Pancreas (tissue), 10 donors: ENCODE measurements at regions not wholly inside any gene's neighbourhood (a gene's known extent, or its start where the extent isn't known, plus 50 kb on each side); places are given as distances from the start of the nearest gene placed in this dataset.

ENCODE experiments used
- ATAC-seq, 4 donors: fragments of 200-7000 bp; cut with Tn5 transposase; one replicate each; pipeline versions ENCODE4 v1.8.0 to v1.9.1; 2020; ENCODE audit warnings: mild to moderate bottlenecking in 4 of 4, moderate library complexity in 4 of 4
- DNase-seq, 6 donors: peaks; one replicate each; pipeline ENCODE4 v3.0.0-alpha.2; 2020
- FAIRE-seq: peaks from 2 replicates; lab custom pipeline; 2012; peaks lifted over from hg19 to GRCh38; lab: Jason Lieb, UNC
- H3K27ac ChIP-seq, 4 donors: fragments of 200-600 bp; sonication (generic); 1 replicate in 3 of 4; 2 replicates in 1 of 4; pipeline versions ENCODE4 v1.5.0 to v1.8.0; 2020
- H3K27me3 ChIP-seq, 4 donors: fragments of 200-600 bp; one replicate each; pipeline ENCODE4 v1.8.0; 2021
- H3K36me3 ChIP-seq, 3 donors: fragments of 200-600 bp; sonication (generic) in 1 of 3; one replicate each; pipeline versions ENCODE4 v1.5.0 to v1.8.0; 2020 to 2021
- H3K4me1 ChIP-seq, 3 donors: fragments of 200-600 bp; one replicate each; pipeline ENCODE4 v1.8.0; 2021
- H3K4me3 ChIP-seq, 4 donors: fragments of 200-600 bp; sonication (generic) in 2 of 4; one replicate each; pipeline versions ENCODE4 v1.5.0 to v1.8.0; 2020 to 2021
- H3K9me3 ChIP-seq, 4 donors: fragments of 200-600 bp; one replicate each; pipeline ENCODE4 v1.8.0; 2021
- CTCF ChIP-seq, 4 donors: fragments of 200-600 bp; sonication (generic) in 3 of 4; IDR thresholded peaks; one replicate each; pipeline versions ENCODE4 v1.5.0 to v1.8.0; 2021; ENCODE audit warnings: antibody characterized with exemption in 4 of 4
- WGBS, 2 donors: extraction: QIAGEN DNeasy Blood & Tissue Kit; methylation state at CpG; one replicate each; pipeline ENCODE4 v1.1.7; 2013; 5-methylcytosine and 5-hydroxymethylcytosine counted together
- intact Hi-C, 3 donors: fragments of 100-400 bp; cut with DNase I; formaldehyde crosslinking; loops; one replicate each; pipeline versions ENCODE4 v1.11.1 to v1.14.2; 2022
- donor health status: healthy with polysubstance abuse.
- donor health status: DM: no; HTN: no; CAD: no; lungs with moderate emphysema.
- donor health status: DM: no; HTN: no; CAD: no.
- donor health status: control.
- donor health status: control.
- donor health status: Bipolar disorder and iron deficiency.
- donor health status: DM: yes; HTN: yes; CAD: no.
- donor health status: DM: no; HTN: no; CAD: no.
- donor health status: DM: no; HTN: no; CAD: no.
- donor health status: DM: yes; HTN: yes; CAD: no.

- no peak for TF ChIP-seq CTCF (IDR thresholded peaks at IDR 0.05)
Observed at GRCh38 chr1:63024132-63024531, 240.2 kb downstream of the ATG4C start.

GRCh38 chr1:63027176-63027575, 243.2 kb downstream of the ATG4C start:
- intact Hi-C loops: no loop called here
- Histone ChIP-seq H3K4me1 (no peaks in the 10 kb centered on the region), H3K36me3 (no peaks in the 10 kb centered on the region), H3K27me3 (no peaks in the 10 kb centered on the region), H3K9me3 (no peaks in the 10 kb centered on the region), H3K4me3 (no peak overlapping the region), H3K27ac (no peak overlapping the region)
- WGBS, 2 donors: 39 to 48% methylated on average over 3 of the region's 3 CpGs
- FAIRE-seq: no peak
- no peak for ATAC-seq
- no peak for TF ChIP-seq CTCF (IDR thresholded peaks at IDR 0.05)
- no peak for DNase-seq

More at GRCh38 chr1:63024132-63024531, 240.2 kb downstream of the ATG4C start:
- H3K27me3 ChIP-seq: no peaks in the 10 kb centered on the region
- ATAC-seq: no peak
- H3K27ac ChIP-seq: no peak overlapping the region
- no peak for DNase-seq
- no peaks in the 10 kb centered on the region for H3K36me3 ChIP-seq
- no peaks in the 10 kb centered on the region for H3K9me3 ChIP-seq
- no peak for FAIRE-seq
- WGBS, 2 donors: 10 to 11% methylated on average over 1 of the region's 1 CpG
- no peaks in the 10 kb centered on the region for H3K4me1 ChIP-seq
- H3K4me3 ChIP-seq: no peak overlapping the region
- intact Hi-C loops: no loop called here

GRCh38 chr1:63032171-63032570, 248.2 kb downstream of the ATG4C start:
- no peak for TF ChIP-seq CTCF (IDR thresholded peaks at IDR 0.05)
- WGBS, 2 donors: 65 to 76% methylated on average over 4 of the region's 4 CpGs
- no peaks in the 10 kb centered on the region for H3K4me1 ChIP-seq
- intact Hi-C loops: no loop called here
- no peak overlapping the region for H3K27ac ChIP-seq
- FAIRE-seq (no peak), ATAC-seq (no peak), DNase-seq (no peak)
- H3K27me3 ChIP-seq: no peaks in the 10 kb centered on the region
- no peak overlapping the region for H3K4me3 ChIP-seq
- H3K36me3 ChIP-seq: no peaks in the 10 kb centered on the region
- no peaks in the 10 kb centered on the region for H3K9me3 ChIP-seq

- Histone ChIP-seq H3K36me3 (no peaks in the 10 kb centered on the region), H3K27me3 (no peaks in the 10 kb centered on the region), H3K27ac (no peak overlapping the region), H3K9me3 (no peaks in the 10 kb centered on the region), H3K4me3 (no peak overlapping the region), H3K4me1 (no peaks in the 10 kb centered on the region)
- intact Hi-C loops: no loop called here
- FAIRE-seq (no peak), DNase-seq (no peak), ATAC-seq (no peak)
- no peak for TF ChIP-seq CTCF (IDR thresholded peaks at IDR 0.05)
- WGBS, 2 donors: 95 to 96% methylated on average over 2 of the region's 2 CpGs
Observed at GRCh38 chr1:63033211-63033610, 249.3 kb downstream of the ATG4C start.

- intact Hi-C loops: no loop called here
- DNase-seq: no peak
- no peaks in the 10 kb centered on the region for H3K36me3 ChIP-seq
- no peak overlapping the region for H3K4me3 ChIP-seq
- no peak for ATAC-seq
- TF ChIP-seq CTCF (IDR thresholded peaks at IDR 0.05): no peak
- no peaks in the 10 kb centered on the region for H3K27me3 ChIP-seq
- FAIRE-seq: no peak
- H3K4me1 ChIP-seq: no peaks in the 10 kb centered on the region
- H3K27ac ChIP-seq: no peak overlapping the region
- no peaks in the 10 kb centered on the region for H3K9me3 ChIP-seq
Observed at GRCh38 chr1:63034256-63034655, 250.3 kb downstream of the ATG4C start.
